Mammary epithelial cell (primary cell): ENCODE measurements at regions not wholly inside any gene's neighbourhood (a gene's known extent, or its start where the extent isn't known, plus 50 kb on each side); places are given as distances from the start of the nearest gene placed in this dataset.
"Not testable (repeated sequence)": the region's sequence is repeated elsewhere in the genome, so short reads cannot be mapped to it uniquely, and the experiment has no call there.

Experiments
- EZH2 ChIP-seq: IDR thresholded peaks from 2 replicates; pipeline ENCODE4 v1.6.1; 2012; ENCODE audit warnings: low read length, inconsistent platforms, borderline replicate concordance
- TF ChIP-seq, protein P1 (sequence below), 2 donors: IDR thresholded peaks in 1 of 2; conservative IDR thresholded peaks in 1 of 2; 2 replicates each; pipeline ENCODE4 v1.5.1; 2011 to 2012; ENCODE audit warnings: inconsistent platforms in 2 of 2, low read length in 2 of 2, mild to moderate bottlenecking in 2 of 2, control low read depth in 1 of 2, low read depth in 1 of 2; ENCODE audit not compliant: insufficient read depth in 1 of 2; ENCODE audit errors: extremely low read depth in 1 of 2

DNA sequence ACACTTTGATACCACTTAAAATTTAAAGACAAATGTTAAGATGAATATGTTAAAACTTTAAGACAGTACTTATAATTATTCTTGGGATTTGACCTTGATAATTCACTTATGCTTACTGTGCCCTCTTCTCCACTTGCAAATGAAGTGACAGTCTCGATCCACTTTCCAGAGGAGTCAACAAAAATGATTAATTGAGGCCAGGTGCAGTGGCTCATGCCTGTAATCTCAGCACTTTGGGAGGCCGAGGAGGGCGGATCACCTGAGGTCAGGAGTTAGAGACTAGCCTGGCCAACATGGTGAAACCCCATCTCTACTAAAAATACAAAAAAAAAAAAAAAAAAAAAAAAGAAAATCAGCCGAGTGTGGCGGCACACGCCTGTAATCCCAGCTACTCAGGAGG is 52.6 kb upstream of the ZPLD1 start:
- TF ChIP-seq, protein P1, sequence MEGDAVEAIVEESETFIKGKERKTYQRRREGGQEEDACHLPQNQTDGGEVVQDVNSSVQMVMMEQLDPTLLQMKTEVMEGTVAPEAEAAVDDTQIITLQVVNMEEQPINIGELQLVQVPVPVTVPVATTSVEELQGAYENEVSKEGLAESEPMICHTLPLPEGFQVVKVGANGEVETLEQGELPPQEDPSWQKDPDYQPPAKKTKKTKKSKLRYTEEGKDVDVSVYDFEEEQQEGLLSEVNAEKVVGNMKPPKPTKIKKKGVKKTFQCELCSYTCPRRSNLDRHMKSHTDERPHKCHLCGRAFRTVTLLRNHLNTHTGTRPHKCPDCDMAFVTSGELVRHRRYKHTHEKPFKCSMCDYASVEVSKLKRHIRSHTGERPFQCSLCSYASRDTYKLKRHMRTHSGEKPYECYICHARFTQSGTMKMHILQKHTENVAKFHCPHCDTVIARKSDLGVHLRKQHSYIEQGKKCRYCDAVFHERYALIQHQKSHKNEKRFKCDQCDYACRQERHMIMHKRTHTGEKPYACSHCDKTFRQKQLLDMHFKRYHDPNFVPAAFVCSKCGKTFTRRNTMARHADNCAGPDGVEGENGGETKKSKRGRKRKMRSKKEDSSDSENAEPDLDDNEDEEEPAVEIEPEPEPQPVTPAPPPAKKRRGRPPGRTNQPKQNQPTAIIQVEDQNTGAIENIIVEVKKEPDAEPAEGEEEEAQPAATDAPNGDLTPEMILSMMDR (conservative IDR thresholded peaks at IDR 0.05 in 1 of 2, IDR thresholded peaks at IDR 0.05 in 1 of 2; ENCODE audit: extremely low read depth in 1 of 2, insufficient read depth in 1 of 2, low read depth in 1 of 2, low read length in 2 of 2), result not testable (repeated sequence)
- TF ChIP-seq EZH2, result not testable (repeated sequence)
